ENCODE measurements at regions not wholly inside any gene's neighbourhood (a gene's known extent, or its start where the extent isn't known, plus 50 kb on each side); places are given as distances from the start of the nearest gene placed in this dataset.

DNA sequence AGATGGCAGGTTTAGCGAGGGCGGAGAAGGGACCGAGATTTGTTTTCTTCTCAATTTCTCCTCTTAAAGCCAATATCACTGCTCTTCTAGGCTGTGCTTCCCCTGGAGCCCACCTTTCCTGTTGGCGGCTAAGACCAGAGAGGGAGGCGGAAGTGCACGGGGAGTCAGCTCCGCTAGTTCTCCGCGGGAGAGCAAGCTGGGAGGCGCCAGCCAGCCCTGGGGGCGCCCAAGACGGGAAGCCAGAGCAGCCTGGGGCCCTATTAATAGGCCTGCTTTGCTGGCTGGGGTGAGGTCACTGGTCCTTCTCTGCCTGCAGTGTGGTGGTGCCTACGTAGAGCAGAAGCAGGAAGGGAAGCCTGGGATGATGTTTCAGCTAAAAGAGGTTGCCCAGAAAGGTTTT lies 61.6 kb downstream of the LSM5 start:
- no peak for DNase-seq
- TF ChIP-seq, protein P1, sequence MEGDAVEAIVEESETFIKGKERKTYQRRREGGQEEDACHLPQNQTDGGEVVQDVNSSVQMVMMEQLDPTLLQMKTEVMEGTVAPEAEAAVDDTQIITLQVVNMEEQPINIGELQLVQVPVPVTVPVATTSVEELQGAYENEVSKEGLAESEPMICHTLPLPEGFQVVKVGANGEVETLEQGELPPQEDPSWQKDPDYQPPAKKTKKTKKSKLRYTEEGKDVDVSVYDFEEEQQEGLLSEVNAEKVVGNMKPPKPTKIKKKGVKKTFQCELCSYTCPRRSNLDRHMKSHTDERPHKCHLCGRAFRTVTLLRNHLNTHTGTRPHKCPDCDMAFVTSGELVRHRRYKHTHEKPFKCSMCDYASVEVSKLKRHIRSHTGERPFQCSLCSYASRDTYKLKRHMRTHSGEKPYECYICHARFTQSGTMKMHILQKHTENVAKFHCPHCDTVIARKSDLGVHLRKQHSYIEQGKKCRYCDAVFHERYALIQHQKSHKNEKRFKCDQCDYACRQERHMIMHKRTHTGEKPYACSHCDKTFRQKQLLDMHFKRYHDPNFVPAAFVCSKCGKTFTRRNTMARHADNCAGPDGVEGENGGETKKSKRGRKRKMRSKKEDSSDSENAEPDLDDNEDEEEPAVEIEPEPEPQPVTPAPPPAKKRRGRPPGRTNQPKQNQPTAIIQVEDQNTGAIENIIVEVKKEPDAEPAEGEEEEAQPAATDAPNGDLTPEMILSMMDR (IDR thresholded peaks at IDR 0.05; ENCODE audit: unreplicated experiment): no peak
- Mint-ChIP-seq H3K9me3 (ENCODE audit: low read depth, unreplicated experiment) (no peaks in the 10 kb centered on the region), H3K27ac (ENCODE audit: unreplicated experiment) (no peak overlapping the region), H3K27me3 (ENCODE audit: unreplicated experiment) (peaks cover 98% of the 10 kb centered on the region), H3K36me3 (ENCODE audit: insufficient read depth, unreplicated experiment) (no peaks in the 10 kb centered on the region), H3K4me1 (ENCODE audit: low read depth, unreplicated experiment) (no peaks in the 10 kb centered on the region), H3K4me3 (ENCODE audit: low read depth, unreplicated experiment) (no peak overlapping the region)
- BruUV-seq (replicated peaks): no TSS peak
- intact Hi-C loops (cut with micrococcal nuclease; ENCODE audit: unreplicated experiment): no loop called here
- CTCF ChIA-PET: no interaction called here

DNA sequence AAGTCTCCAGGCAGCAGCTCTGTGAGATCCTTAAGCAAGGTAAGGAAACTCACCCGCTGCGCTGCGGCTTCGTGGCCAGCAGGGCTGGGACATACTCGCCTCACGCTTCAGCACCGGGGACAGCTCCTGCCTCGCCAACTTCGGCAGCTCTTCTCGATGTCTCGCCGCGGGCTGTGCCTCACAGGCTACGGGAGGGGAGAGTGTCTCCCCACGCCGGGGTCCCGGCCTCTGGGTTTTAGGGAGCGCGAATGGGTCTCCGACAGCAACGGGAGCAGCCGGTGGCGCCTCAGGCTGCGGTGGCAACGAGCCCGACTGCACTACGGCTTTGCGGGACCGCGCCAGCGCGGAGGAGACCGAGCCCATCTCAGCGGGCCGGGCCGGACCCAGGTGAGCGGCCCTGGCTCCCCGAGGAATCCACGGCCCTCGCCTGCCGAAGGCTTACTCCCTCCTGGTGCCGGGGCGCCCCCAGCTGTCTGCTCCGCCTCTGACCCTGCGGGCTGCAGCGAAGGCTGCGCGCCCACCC lies 62.4 kb downstream of the LSM5 start:
- TF ChIP-seq, protein P1 (IDR thresholded peaks at IDR 0.05; ENCODE audit: unreplicated experiment): peak; percentile 22
- intact Hi-C loops (cut with micrococcal nuclease; ENCODE audit: unreplicated experiment): no loop called here
- Mint-ChIP-seq H3K27ac (ENCODE audit: unreplicated experiment) (no peak overlapping the region), H3K27me3 (ENCODE audit: unreplicated experiment) (peaks cover 98% of the 10 kb centered on the region), H3K36me3 (ENCODE audit: insufficient read depth, unreplicated experiment) (no peaks in the 10 kb centered on the region), H3K9me3 (ENCODE audit: low read depth, unreplicated experiment) (no peaks in the 10 kb centered on the region), H3K4me3 (ENCODE audit: low read depth, unreplicated experiment) (no peak overlapping the region), H3K4me1 (ENCODE audit: low read depth, unreplicated experiment) (no peaks in the 10 kb centered on the region)
- no TSS peak for BruUV-seq (replicated peaks)
- CTCF ChIA-PET: interaction anchor here (1.2 kb wide), 1 partner anchor 12 kb away, joined by 4 read pairs; no protein-coding TSS in a partner anchor
- peak; percentile 70 for DNase-seq

DNA sequence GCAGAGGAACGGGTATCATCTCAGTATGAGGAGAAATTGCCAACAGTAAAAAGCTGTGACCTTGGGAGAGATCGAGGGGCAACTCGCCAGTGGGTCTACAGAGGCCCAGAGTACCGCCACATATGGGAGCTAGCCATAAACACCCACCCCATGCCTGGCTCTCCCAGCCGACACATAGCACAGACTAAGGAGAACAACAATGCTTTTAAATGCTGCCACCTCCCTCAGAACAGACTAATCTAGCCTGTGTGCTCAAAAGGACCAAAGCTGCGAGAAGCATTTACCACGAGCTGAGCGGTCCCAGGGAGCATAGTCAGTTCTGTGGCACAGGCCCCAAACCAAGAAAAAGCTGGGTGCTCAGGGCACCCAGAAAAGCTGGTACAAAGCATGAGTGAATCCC lies 73.3 kb downstream of the LSM5 start:
- Mint-ChIP-seq H3K4me1 (ENCODE audit: low read depth, unreplicated experiment) (no peaks in the 10 kb centered on the region), H3K27me3 (ENCODE audit: unreplicated experiment) (peaks cover 95% of the 10 kb centered on the region), H3K27ac (ENCODE audit: unreplicated experiment) (no peak overlapping the region), H3K36me3 (ENCODE audit: insufficient read depth, unreplicated experiment) (no peaks in the 10 kb centered on the region), H3K9me3 (ENCODE audit: low read depth, unreplicated experiment) (no peaks in the 10 kb centered on the region), H3K4me3 (ENCODE audit: low read depth, unreplicated experiment) (no peak overlapping the region)
- no TSS peak for BruUV-seq (replicated peaks)
- intact Hi-C loops (cut with micrococcal nuclease; ENCODE audit: unreplicated experiment): loop anchor here (1.0 kb wide), 1 partner anchor 35 kb away; no protein-coding TSS in a partner anchor
- no peak for DNase-seq
- CTCF ChIA-PET: interaction anchor here (0.5 to 1.3 kb wide), 2 partner anchors 11 to 1397 kb away, joined by 3 read pairs; no protein-coding TSS in a partner anchor
- TF ChIP-seq, protein P1 (IDR thresholded peaks at IDR 0.05; ENCODE audit: unreplicated experiment): no peak

DNA sequence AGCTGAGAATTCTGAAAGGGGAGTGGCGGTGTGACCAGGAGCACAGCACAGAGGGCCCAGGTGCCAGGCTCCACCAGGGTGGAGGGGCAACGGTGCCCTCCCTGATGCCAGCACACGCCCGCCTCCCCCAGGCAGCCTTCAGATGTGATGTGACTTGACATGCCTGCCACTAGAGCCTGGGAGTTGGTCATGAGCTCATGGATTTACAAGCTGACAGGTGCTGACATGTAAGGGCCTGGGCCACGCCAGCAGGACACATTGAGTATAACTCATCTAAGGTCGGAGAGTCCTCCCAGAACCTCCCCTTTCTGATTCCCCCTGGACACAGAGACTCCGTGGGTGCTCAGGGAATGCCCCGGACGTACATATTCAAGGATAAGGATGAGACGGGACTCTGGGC lies 74.2 kb downstream of the LSM5 start:
- H3K36me3 Mint-ChIP-seq (ENCODE audit: insufficient read depth, unreplicated experiment): no peaks in the 10 kb centered on the region
- intact Hi-C loops (cut with micrococcal nuclease; ENCODE audit: unreplicated experiment): loop anchor here (1.0 kb wide), 1 partner anchor 36 kb away; no protein-coding TSS in a partner anchor
- BruUV-seq (replicated peaks): no TSS peak
- TF ChIP-seq, protein P1 (IDR thresholded peaks at IDR 0.05; ENCODE audit: unreplicated experiment): no peak
- CTCF ChIA-PET: interaction anchor here (1.3 kb wide), 2 partner anchors 10 to 11 kb away, joined by 3 to 4 read pairs; no protein-coding TSS in a partner anchor
- DNase-seq: no peak
- peaks cover 91% of the 10 kb centered on the region for H3K27me3 Mint-ChIP-seq (ENCODE audit: unreplicated experiment)
- H3K4me1 Mint-ChIP-seq (ENCODE audit: low read depth, unreplicated experiment): no peaks in the 10 kb centered on the region
- H3K9me3 Mint-ChIP-seq (ENCODE audit: low read depth, unreplicated experiment): no peaks in the 10 kb centered on the region
- H3K27ac Mint-ChIP-seq (ENCODE audit: unreplicated experiment): no peak overlapping the region
- H3K4me3 Mint-ChIP-seq (ENCODE audit: low read depth, unreplicated experiment): no peak overlapping the region
